ENCODE measurements at regions not wholly inside any gene's neighbourhood (a gene's known extent, or its start where the extent isn't known, plus 50 kb on each side); places are given as distances from the start of the nearest gene placed in this dataset.

- no peak for DNase-seq (ENCODE audit: low read depth, low spot score)
Observed at GRCh38 chr4:54493862-54494261, 163.9 kb upstream of the KIT start.

- no peak for DNase-seq (ENCODE audit: low read depth, low spot score)
Observed at GRCh38 chr4:54495091-54495490, 162.7 kb upstream of the KIT start.

- no peak for DNase-seq (ENCODE audit: low read depth, low spot score)
Observed at GRCh38 chr4:54495641-54496040, 162.1 kb upstream of the KIT start.

- DNase-seq (ENCODE audit: low read depth, low spot score), result no peak
Observed at GRCh38 chr4:54496412-54496811, 161.3 kb upstream of the KIT start.

- DNase-seq (ENCODE audit: low read depth, low spot score), result no peak
Observed at GRCh38 chr4:54497947-54498346, 159.8 kb upstream of the KIT start.

- peak; percentile 10 for DNase-seq (ENCODE audit: low read depth, low spot score)
Observed at GRCh38 chr4:54498661-54499111, 159.1 kb upstream of the KIT start.

- no peak for DNase-seq (ENCODE audit: low read depth, low spot score)
Observed at GRCh38 chr4:54499308-54500074, 158.3 kb upstream of the KIT start.

- DNase-seq (ENCODE audit: low read depth, low spot score), result no peak
Observed at GRCh38 chr4:54505362-54505761, 152.4 kb upstream of the KIT start.

- no peak for DNase-seq (ENCODE audit: low read depth, low spot score)
Observed at GRCh38 chr4:54505996-54506395, 151.8 kb upstream of the KIT start.

- DNase-seq (ENCODE audit: low read depth, low spot score), result no peak
Observed at GRCh38 chr4:54509057-54509456, 148.7 kb upstream of the KIT start.

- peak; percentile 23 for DNase-seq (ENCODE audit: low read depth, low spot score)
Observed at GRCh38 chr4:54513204-54513603, 144.6 kb upstream of the KIT start.

GRCh38 chr4:54513741-54514140 is 144.0 kb upstream of the KIT start:
- no peak for DNase-seq (ENCODE audit: low read depth, low spot score)

- DNase-seq (ENCODE audit: low read depth, low spot score), result no peak
Observed at GRCh38 chr4:54516556-54517215, 141.1 kb upstream of the KIT start.

GRCh38 chr4:54517781-54518444 is 139.8 kb upstream of the KIT start:
- DNase-seq (ENCODE audit: low read depth, low spot score), result no peak

- no peak for DNase-seq (ENCODE audit: low read depth, low spot score)
Observed at GRCh38 chr4:54525602-54526001, 132.2 kb upstream of the KIT start.

GRCh38 chr4:54526560-54526959 is 131.2 kb upstream of the KIT start:
- no peak for DNase-seq (ENCODE audit: low read depth, low spot score)

GRCh38 chr4:54527532-54527931 is 130.2 kb upstream of the KIT start:
- no peak for DNase-seq (ENCODE audit: low read depth, low spot score)

GRCh38 chr4:54539500-54540029 is 118.2 kb upstream of the KIT start:
- no peak for DNase-seq (ENCODE audit: low read depth, low spot score)

GRCh38 chr4:54540931-54541330 is 116.8 kb upstream of the KIT start:
- DNase-seq (ENCODE audit: low read depth, low spot score), result no peak

- DNase-seq (ENCODE audit: low read depth, low spot score), result no peak
Observed at GRCh38 chr4:54541426-54542118, 116.2 kb upstream of the KIT start.

- no peak for DNase-seq (ENCODE audit: low read depth, low spot score)
Observed at GRCh38 chr4:54542119-54542438, 115.7 kb upstream of the KIT start.

- no peak for DNase-seq (ENCODE audit: low read depth, low spot score)
Observed at GRCh38 chr4:54542540-54543041, 115.2 kb upstream of the KIT start.
